ENCODE measurements at regions not wholly inside any gene's neighbourhood (a gene's known extent, or its start where the extent isn't known, plus 50 kb on each side); places are given as distances from the start of the nearest gene placed in this dataset.

GRCh38 chr21:16034446-16035190 is 304.8 kb downstream of the USP25 start:
- no peak for TF ChIP-seq CTCF (IDR thresholded peaks at IDR 0.05)
- no peak for TF ChIP-seq POLR2A (IDR thresholded peaks at IDR 0.05)

Measured in heart left ventricle (tissue), 13 donors.